ENCODE measurements at regions not wholly inside any gene's neighbourhood (a gene's known extent, or its start where the extent isn't known, plus 50 kb on each side); places are given as distances from the start of the nearest gene placed in this dataset.

DNA sequence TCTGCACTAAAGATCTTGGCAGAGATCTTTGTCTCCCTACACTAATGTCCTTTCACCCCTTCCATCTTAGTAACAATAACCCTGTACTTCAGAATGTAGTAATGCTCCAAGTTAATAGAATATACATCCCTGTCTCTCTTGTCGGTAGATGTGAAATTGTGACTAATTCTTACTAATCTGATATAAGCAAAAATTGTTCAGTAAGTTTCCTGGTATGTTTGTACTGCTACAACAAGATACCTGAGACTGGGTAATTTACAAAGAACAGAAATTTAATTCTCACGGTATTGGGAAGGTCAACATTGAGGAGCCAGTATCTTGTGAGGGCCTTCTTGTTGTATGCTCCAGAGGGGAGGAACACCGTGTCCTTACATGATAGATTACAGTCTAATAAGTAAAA is 1686.6 kb upstream of the CDH9 start:
- TF ChIP-seq GABPA (IDR thresholded peaks at IDR 0.05; ENCODE audit: low read depth) (no peak), SPI1 (IDR thresholded peaks at IDR 0.05; ENCODE audit: borderline replicate concordance, low read depth) (no peak), POLR2AphosphoS5 (IDR thresholded peaks at IDR 0.05; ENCODE audit: low read depth) (no peak)
- TF ChIP-seq, protein P1, sequence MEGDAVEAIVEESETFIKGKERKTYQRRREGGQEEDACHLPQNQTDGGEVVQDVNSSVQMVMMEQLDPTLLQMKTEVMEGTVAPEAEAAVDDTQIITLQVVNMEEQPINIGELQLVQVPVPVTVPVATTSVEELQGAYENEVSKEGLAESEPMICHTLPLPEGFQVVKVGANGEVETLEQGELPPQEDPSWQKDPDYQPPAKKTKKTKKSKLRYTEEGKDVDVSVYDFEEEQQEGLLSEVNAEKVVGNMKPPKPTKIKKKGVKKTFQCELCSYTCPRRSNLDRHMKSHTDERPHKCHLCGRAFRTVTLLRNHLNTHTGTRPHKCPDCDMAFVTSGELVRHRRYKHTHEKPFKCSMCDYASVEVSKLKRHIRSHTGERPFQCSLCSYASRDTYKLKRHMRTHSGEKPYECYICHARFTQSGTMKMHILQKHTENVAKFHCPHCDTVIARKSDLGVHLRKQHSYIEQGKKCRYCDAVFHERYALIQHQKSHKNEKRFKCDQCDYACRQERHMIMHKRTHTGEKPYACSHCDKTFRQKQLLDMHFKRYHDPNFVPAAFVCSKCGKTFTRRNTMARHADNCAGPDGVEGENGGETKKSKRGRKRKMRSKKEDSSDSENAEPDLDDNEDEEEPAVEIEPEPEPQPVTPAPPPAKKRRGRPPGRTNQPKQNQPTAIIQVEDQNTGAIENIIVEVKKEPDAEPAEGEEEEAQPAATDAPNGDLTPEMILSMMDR (IDR thresholded peaks at IDR 0.05; ENCODE audit: insufficient read depth, low read length), result no peak

All from HL-60 (cell line).